ENCODE measurements at regions not wholly inside any gene's neighbourhood (a gene's known extent, or its start where the extent isn't known, plus 50 kb on each side); places are given as distances from the start of the nearest gene placed in this dataset.
"Not testable (repeated sequence)": the region's sequence is repeated elsewhere in the genome, so short reads cannot be mapped to it uniquely, and the experiment has no call there.

DNA sequence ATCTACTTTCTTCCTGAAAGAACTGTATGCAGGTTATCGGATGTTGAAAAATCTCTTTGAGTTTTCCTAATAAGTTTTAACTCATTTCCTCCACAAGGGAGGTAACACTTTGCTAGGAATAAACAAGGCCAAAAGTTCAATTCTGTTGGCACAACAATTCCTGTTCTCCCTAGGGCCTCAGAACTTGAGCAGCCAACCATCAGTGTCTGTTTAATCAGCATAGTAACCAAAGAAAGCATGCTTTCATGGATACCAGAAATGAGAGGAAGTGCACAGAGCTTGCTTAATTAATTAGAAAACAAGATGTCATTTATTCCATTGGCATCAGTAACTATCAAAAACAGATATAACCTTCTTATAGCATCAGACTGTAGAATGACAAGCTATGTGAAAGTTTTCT lies 503.2 kb upstream of the CNTNAP5 start:
- ChIA-PET SMC1A (ENCODE audit: uncharacterized antibody, unreplicated experiment) (no interaction called here), RAD21 (ENCODE audit: unreplicated experiment) (no interaction called here), POLR2A (interaction anchor here (0.5 kb wide), 1 partner anchor 20 kb away, joined by 7 read pairs; no protein-coding TSS in a partner anchor), CTCF (no interaction called here)
- in situ Hi-C loops (cut with MboI) (no loop called here), intact Hi-C loops (cut with micrococcal nuclease; ENCODE audit: unreplicated experiment) (no loop called here)
- Histone ChIP-seq H3K36me3 (ENCODE audit: control insufficient read depth in 2 of 2, insufficient read depth in 2 of 2, low read length in 1 of 2) (no peaks in the 10 kb centered on the region), H2AFZ (ENCODE audit: control insufficient read depth, low read depth, low read length) (no peak overlapping the region), H3K9me3 (replicated peaks; ENCODE audit: control insufficient read depth, insufficient read depth, low read length) (no peaks in the 10 kb centered on the region), H3K4me1 (ENCODE audit: control insufficient read depth, insufficient read depth, low read length) (no peaks in the 10 kb centered on the region), H3K27ac (ENCODE audit: control insufficient read depth, insufficient read depth) (no peak overlapping the region), H3K4me2 (ENCODE audit: control insufficient read depth, insufficient read depth) (no peak overlapping the region), H3K9ac (ENCODE audit: control insufficient read depth, insufficient read depth, low read length) (no peak overlapping the region), H3K4me3 (no peak overlapping the region), H4K20me1 (ENCODE audit: control insufficient read depth, insufficient read depth) (no peaks in the 10 kb centered on the region), H3K27me3 (replicated peaks in 1 of 2; ENCODE audit: control insufficient read depth in 2 of 2, insufficient read depth in 2 of 2, low read length in 1 of 2) (no peaks in the 10 kb centered on the region), H3K79me2 (ENCODE audit: control insufficient read depth, insufficient read depth, low read length) (no peaks in the 10 kb centered on the region)
- no peak for ATAC-seq
- no peak for DNase-seq (ENCODE audit: low read depth, low spot score)
- 0% methylated on average over 1 of the region's 1 CpG for WGBS (ENCODE audit: insufficient coverage, insufficient replicate concordance, low lambda C conversion rate, missing lambda C conversion rate)
- no peak for FAIRE-seq
- no peak for TF ChIP-seq CBX3 (IDR thresholded peaks at IDR 0.05; ENCODE audit: borderline replicate concordance, low read depth)
- no peak for TF ChIP-seq NR2C1 (IDR thresholded peaks at IDR 0.05)
- TF ChIP-seq MYC (IDR thresholded peaks at IDR 0.05; ENCODE audit: insufficient read depth, insufficient read length, insufficient replicate concordance, low read length, severe bottlenecking): no peak
- no TSS peak for BruUV-seq (replicated peaks)

DNA sequence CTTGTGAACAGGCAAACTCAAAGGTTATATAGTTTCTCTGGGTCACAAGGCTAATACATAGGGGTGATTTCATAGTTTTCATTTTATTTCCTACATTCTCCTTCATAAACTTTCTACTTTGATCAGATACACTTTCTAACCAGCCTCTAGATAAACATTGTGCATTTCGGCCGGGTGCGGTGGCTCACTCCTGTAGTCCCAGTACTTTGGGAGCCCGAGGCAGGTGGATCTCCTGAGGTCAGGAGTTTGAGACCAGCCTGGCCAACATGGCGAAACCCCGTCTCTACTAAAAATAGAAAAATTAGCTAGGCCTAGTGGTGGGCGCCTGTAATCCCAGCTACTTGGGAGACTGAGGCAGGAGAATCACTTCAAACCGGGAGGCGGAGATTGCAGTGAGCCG lies 502.6 kb upstream of the CNTNAP5 start:
- 38% methylated on average over 10 of the region's 10 CpGs for WGBS (ENCODE audit: insufficient coverage, insufficient replicate concordance, low lambda C conversion rate, missing lambda C conversion rate)
- BruUV-seq (replicated peaks); H3K4me2 ChIP-seq (ENCODE audit: control insufficient read depth, insufficient read depth); ATAC-seq; H3K27ac ChIP-seq (ENCODE audit: control insufficient read depth, insufficient read depth); DNase-seq (ENCODE audit: low read depth, low spot score); H3K27me3 ChIP-seq (replicated peaks in 1 of 2; ENCODE audit: control insufficient read depth in 2 of 2, insufficient read depth in 2 of 2, low read length in 1 of 2); H3K4me3 ChIP-seq; CTCF ChIA-PET; H3K9me3 ChIP-seq (replicated peaks; ENCODE audit: control insufficient read depth, insufficient read depth, low read length); SMC1A ChIA-PET (ENCODE audit: uncharacterized antibody, unreplicated experiment); RAD21 ChIA-PET (ENCODE audit: unreplicated experiment); in situ Hi-C loops (cut with MboI); H3K36me3 ChIP-seq (ENCODE audit: control insufficient read depth in 2 of 2, insufficient read depth in 2 of 2, low read length in 1 of 2); H4K20me1 ChIP-seq (ENCODE audit: control insufficient read depth, insufficient read depth); H2AFZ ChIP-seq (ENCODE audit: control insufficient read depth, low read depth, low read length); H3K79me2 ChIP-seq (ENCODE audit: control insufficient read depth, insufficient read depth, low read length); intact Hi-C loops (cut with micrococcal nuclease; ENCODE audit: unreplicated experiment); H3K4me1 ChIP-seq (ENCODE audit: control insufficient read depth, insufficient read depth, low read length); H3K9ac ChIP-seq (ENCODE audit: control insufficient read depth, insufficient read depth, low read length); FAIRE-seq: not testable (repeated sequence)
- POLR2A ChIA-PET: interaction anchor here (0.5 kb wide), 1 partner anchor 20 kb away, joined by 7 read pairs; no protein-coding TSS in a partner anchor
